Naive thymus-derived CD8-positive, alpha-beta T cell (primary cell): ENCODE measurements at regions not wholly inside any gene's neighbourhood (a gene's known extent, or its start where the extent isn't known, plus 50 kb on each side); places are given as distances from the start of the nearest gene placed in this dataset.

Source experiments
- ATAC-seq, 2 donors: fragments of 150-1000 bp; cut with Tn5 transposase in 1 of 2; sonication (Bioruptor Pico), chemical (Tn5 transposase) in 1 of 2; 1 replicate in 1 of 2; 2 replicates in 1 of 2; pipeline ENCODE4 v1.10.0; 2021; ENCODE audit warnings: mild to moderate bottlenecking in 2 of 2, moderate library complexity in 2 of 2
- POLR2A ChIA-PET: fragments of 350-600 bp; sonication (Branson Sonifier 250); formaldehyde crosslinking; loops from one replicate; lab custom pipeline; 2021; ENCODE audit warnings: antibody characterized with exemption; lab: Charles Lee
- DNase-seq, 10 donors: peaks; one replicate each; pipeline versions ENCODE4 v3.0.0 to v3.0.0-alpha.2; 2020 to 2022
- H3K27ac Mint-ChIP-seq, 10 donors: one replicate each; pipeline ENCODE4 v1.8.0; 2020 to 2022; ENCODE audit warnings: mild to moderate bottlenecking in 10 of 10, mixed read lengths in 10 of 10, moderate library complexity in 4 of 10, inconsistent platforms in 1 of 10
- H3K27me3 Mint-ChIP-seq, 5 donors: one replicate each; pipeline ENCODE4 v1.8.0; 2021 to 2022; ENCODE audit warnings: mixed read lengths in 5 of 5
- H3K36me3 Mint-ChIP-seq, 3 donors: one replicate each; pipeline ENCODE4 v1.8.0; 2020 to 2022; ENCODE audit warnings: mixed read lengths in 3 of 3, mild to moderate bottlenecking in 2 of 3, inconsistent platforms in 1 of 3
- H3K4me1 Mint-ChIP-seq, 4 donors: one replicate each; pipeline ENCODE4 v1.8.0; 2021 to 2022; ENCODE audit warnings: mixed read lengths in 4 of 4
- H3K4me3 Mint-ChIP-seq, 10 donors: one replicate each; pipeline ENCODE4 v1.8.0; 2020 to 2022; ENCODE audit warnings: mild to moderate bottlenecking in 10 of 10, mixed read lengths in 10 of 10, moderate library complexity in 6 of 10, inconsistent platforms in 1 of 10
- H3K9me3 Mint-ChIP-seq, 9 donors: one replicate each; pipeline ENCODE4 v1.8.0; 2020 to 2022; ENCODE audit warnings: mixed read lengths in 9 of 9, mild to moderate bottlenecking in 3 of 9, inconsistent platforms in 1 of 9, moderate library complexity in 1 of 9

DNA sequence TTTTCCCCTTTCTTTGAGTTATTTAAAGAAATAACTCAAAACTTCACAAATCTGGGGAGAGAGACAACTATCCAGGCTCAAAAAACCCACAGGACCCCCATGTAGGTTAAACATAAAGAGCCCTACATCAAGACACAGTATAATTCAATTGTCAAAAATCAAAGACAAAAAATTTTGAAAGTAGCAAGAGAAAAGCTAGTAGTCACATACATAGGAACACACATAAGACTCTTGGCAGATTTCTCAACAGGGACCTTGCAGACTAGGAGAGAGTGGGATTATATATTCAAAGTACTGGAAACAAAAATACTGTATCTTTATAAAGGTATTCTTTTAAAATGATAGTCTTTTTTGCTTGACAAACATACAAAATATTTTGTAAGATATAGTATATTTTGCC, 296.9 kb downstream of the OSTF1 start:
- Mint-ChIP-seq H3K4me1 (no peaks in the 10 kb centered on the region), H3K9me3 (peaks cover 4 to 40% (median 18%) of the 10 kb centered on the region in 9 donors), H3K27ac (no peak overlapping the region), H3K4me3 (no peak overlapping the region), H3K36me3 (peaks cover 0 to 19% (median 0%) of the 10 kb centered on the region in 3 donors), H3K27me3 (peaks cover 0 to 3% (median 3%) of the 10 kb centered on the region in 5 donors)
- POLR2A ChIA-PET: no interaction called here
- DNase-seq (no peak), ATAC-seq (no peak)

DNA sequence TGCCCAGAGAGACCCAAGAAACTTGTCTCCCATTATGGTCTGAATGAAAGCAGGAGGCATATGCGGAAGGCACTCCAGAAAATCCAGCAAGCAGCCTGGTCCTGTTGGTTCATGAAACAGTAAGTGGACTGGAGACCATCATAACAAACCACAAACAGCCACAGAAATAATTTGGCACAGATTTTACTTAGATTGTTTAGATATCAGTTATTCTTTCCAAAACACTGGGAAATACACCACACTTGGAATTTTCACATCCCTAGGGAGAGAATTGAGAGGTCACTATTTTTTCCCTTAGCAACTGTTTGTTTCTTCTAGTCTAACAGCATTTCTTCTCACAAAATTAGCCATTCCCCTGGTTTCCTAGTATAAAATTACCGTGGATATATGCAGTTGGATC, 300.8 kb downstream of the OSTF1 start:
- POLR2A ChIA-PET: no interaction called here
- peaks cover 0 to 7% (median 3%) of the 10 kb centered on the region in 5 donors for H3K27me3 Mint-ChIP-seq
- no peak overlapping the region for H3K4me3 Mint-ChIP-seq
- H3K36me3 Mint-ChIP-seq: peaks cover 0 to 12% (median 0%) of the 10 kb centered on the region in 3 donors
- no peak for DNase-seq
- ATAC-seq: no peak
- H3K27ac Mint-ChIP-seq: no peak overlapping the region
- peaks cover 2 to 29% (median 13%) of the 10 kb centered on the region in 9 donors for H3K9me3 Mint-ChIP-seq
- no peaks in the 10 kb centered on the region for H3K4me1 Mint-ChIP-seq

DNA sequence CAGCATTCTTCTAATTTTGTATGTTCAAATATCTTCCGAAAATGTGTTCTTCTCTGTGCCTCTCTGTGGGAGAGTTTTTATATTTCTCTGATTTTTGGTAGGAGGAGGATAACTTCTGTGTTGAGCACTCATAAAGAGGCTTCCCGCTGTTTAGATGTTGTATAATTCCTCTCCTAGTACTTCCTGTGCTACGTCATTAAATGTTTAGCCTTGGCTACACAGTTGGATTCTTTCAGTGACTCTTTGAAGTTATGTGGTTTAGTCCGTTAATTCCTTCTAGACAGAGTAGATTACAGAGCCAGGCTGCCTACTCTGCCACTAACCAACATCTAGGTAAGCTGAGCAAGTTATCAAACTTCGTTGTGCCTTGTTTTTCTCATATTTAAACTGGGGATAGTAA, 302.6 kb downstream of the OSTF1 start:
- no peaks in the 10 kb centered on the region for H3K36me3 Mint-ChIP-seq
- H3K27ac Mint-ChIP-seq: no peak overlapping the region
- H3K27me3 Mint-ChIP-seq: peaks cover 0 to 11% (median 3%) of the 10 kb centered on the region in 5 donors
- H3K9me3 Mint-ChIP-seq: peaks cover 0 to 12% (median 6%) of the 10 kb centered on the region in 9 donors
- ATAC-seq: no peak
- H3K4me1 Mint-ChIP-seq: no peaks in the 10 kb centered on the region
- DNase-seq: no peak
- no peak overlapping the region for H3K4me3 Mint-ChIP-seq
- POLR2A ChIA-PET: no interaction called here

DNA sequence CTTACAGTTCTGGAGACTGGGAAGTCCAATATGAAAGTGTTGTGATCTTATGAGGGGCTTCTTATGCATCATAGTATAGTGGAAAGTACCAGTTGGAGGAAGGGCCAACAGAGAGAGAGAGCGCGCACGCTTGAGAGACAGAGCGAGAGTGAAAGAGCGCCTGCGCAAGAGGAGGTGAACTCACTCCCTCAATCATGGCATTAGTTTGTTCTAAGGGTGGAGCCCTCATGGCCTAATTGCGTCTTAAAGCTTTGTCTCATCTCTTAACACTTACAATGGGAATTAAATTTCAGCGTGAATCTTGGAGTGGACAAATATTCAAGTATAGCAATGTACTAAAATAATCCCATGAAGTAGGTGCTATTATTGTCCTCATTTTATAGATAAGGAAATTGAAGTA, 303.2 kb downstream of the OSTF1 start:
- Mint-ChIP-seq H3K27ac (no peak overlapping the region), H3K36me3 (no peaks in the 10 kb centered on the region), H3K27me3 (peaks cover 3 to 16% (median 3%) of the 10 kb centered on the region in 5 donors), H3K9me3 (peaks cover 0 to 7% (median 3%) of the 10 kb centered on the region in 9 donors), H3K4me3 (no peak overlapping the region), H3K4me1 (no peaks in the 10 kb centered on the region)
- no peak for DNase-seq
- POLR2A ChIA-PET: no interaction called here
- ATAC-seq: no peak

DNA sequence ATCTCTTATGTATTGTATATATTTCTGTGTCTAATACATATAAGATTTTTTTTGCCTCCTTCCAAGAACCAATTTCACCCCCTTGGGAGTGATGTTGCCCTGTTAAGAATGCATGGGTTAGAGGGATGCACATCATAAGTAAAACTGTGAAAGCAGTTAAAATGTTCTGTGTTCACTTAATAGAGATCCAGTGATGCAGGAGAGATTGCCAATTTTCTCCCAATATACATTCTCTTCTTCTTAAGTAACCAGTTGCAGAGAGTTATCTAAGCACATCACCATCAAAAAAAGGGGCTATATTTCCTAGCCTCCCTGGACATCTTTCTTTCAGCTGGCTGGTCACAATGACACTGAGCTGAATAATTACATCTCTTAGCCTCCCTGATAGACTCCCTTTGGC, 307.0 kb downstream of the OSTF1 start:
- Mint-ChIP-seq H3K9me3 (peaks cover 0 to 2% (median 0%) of the 10 kb centered on the region in 9 donors), H3K27me3 (peaks cover 0 to 17% (median 3%) of the 10 kb centered on the region in 5 donors), H3K4me3 (no peak overlapping the region), H3K27ac (no peak overlapping the region), H3K4me1 (no peaks in the 10 kb centered on the region), H3K36me3 (no peaks in the 10 kb centered on the region)
- POLR2A ChIA-PET: no interaction called here
- ATAC-seq (no peak), DNase-seq (no peak)

DNA sequence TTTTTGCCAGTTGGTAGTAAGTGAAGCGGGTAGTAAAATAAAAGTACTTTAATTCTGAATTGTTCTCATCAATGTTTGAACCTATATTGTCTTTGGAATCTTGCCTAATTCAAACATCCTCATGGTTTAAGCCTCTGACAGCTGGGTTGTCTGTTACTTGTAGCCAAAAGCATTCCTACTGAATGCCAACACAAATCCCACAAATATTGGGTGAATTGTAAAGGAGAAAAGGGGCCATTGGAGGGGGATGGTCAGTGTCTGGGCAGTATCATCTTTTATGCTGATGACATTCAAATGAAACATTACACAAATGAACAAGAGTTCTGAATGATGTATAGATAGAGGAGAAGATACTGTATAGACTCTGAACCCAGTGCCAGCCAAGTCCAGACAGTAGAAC, 309.5 kb downstream of the OSTF1 start:
- H3K36me3 Mint-ChIP-seq: no peaks in the 10 kb centered on the region
- H3K9me3 Mint-ChIP-seq: peaks cover 0 to 2% (median 0%) of the 10 kb centered on the region in 9 donors
- no peaks in the 10 kb centered on the region for H3K4me1 Mint-ChIP-seq
- peaks cover 0 to 17% (median 3%) of the 10 kb centered on the region in 5 donors for H3K27me3 Mint-ChIP-seq
- POLR2A ChIA-PET: no interaction called here
- H3K4me3 Mint-ChIP-seq: no peak overlapping the region
- DNase-seq (no peak), ATAC-seq (no peak)
- no peak overlapping the region for H3K27ac Mint-ChIP-seq

DNA sequence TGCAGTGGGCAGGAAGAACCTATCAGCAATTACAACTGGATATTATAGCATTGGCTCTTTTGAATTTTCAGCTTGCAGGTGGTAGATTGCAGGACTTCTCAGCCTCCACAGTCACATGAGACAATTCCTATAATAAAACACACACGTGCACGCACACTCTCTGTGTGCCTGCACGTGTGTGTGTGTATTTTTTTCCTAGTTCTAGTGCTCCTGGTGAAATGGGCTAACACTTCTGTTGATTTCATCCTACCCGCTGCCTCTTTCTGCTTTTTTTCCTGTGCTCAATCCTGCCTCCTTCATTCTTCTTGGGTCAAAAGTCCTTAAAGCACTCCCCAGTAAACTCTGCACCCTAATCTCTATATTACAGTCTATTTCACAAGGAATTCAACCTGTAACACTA, 320.1 kb downstream of the OSTF1 start:
- DNase-seq (no peak), ATAC-seq (no peak)
- H3K4me1 Mint-ChIP-seq: no peaks in the 10 kb centered on the region
- peaks cover 6 to 57% (median 18%) of the 10 kb centered on the region in 5 donors for H3K27me3 Mint-ChIP-seq
- no peak overlapping the region for H3K27ac Mint-ChIP-seq
- POLR2A ChIA-PET: no interaction called here
- no peak overlapping the region for H3K4me3 Mint-ChIP-seq
- no peaks in the 10 kb centered on the region for H3K36me3 Mint-ChIP-seq
- no peaks in the 10 kb centered on the region for H3K9me3 Mint-ChIP-seq

DNA sequence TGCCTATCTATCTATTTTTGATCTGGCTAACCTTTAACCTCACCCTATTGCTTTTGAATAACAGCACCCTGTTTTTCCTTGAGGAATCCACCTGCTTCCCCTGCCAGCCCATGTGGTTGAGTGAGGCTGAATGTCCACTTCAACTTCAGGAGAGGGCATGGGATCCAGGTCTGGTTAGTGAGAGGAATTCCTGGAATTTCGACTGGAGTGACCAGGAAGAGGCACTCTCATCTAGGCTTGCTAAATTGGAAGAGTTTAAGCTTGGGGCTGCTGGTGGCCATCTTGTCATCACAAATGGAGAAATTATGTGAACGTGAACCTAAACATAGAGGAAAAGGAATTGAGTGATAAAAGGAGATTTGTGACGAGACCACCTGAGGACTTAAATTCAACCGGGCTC, 322.1 kb downstream of the OSTF1 start:
- peaks cover 6 to 48% (median 30%) of the 10 kb centered on the region in 5 donors for H3K27me3 Mint-ChIP-seq
- H3K4me3 Mint-ChIP-seq: no peak overlapping the region
- H3K36me3 Mint-ChIP-seq: no peaks in the 10 kb centered on the region
- POLR2A ChIA-PET: no interaction called here
- H3K27ac Mint-ChIP-seq: no peak overlapping the region
- no peaks in the 10 kb centered on the region for H3K9me3 Mint-ChIP-seq
- no peak for ATAC-seq
- no peaks in the 10 kb centered on the region for H3K4me1 Mint-ChIP-seq
- DNase-seq: no peak

DNA sequence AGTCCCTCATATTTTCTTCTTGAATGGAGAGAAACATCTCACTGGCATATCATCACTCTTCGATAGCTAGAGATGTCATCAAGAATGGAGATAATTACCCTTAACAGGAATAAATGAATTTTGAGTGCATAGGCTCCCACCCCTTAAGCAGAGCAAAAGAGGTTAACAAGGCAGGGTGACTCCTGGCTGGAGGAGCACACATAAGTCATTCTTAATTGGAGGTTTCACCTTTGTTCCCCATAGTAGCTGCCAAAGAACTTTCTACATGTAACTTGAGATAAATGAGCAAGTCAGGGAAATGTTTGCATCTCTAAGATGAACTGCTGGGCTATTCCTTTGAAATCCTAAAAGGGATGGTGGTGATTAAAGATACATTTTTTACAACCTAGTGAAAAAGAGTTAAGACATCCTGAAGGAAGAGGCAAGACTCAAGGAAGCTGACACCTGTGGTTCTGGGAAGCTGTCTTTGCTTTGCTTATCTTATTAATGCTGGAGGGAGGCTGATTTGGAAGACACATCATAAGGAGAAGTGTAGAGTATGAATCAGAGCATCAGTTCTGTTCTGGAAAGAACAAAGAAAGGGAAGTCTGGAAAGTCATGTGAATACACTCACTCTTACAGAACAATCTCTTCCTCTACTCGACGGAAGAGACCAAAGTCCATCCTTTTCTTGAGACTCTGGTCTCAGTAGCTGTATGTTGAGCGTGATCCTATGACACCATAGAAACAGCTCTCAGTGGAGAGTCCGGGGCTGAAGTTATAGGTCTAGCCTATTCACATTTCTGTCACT, 326.3 kb downstream of the OSTF1 start:
- Mint-ChIP-seq H3K9me3 (no peaks in the 10 kb centered on the region), H3K27me3 (peaks cover 0 to 26% (median 22%) of the 10 kb centered on the region in 5 donors)
- POLR2A ChIA-PET: no interaction called here

DNA sequence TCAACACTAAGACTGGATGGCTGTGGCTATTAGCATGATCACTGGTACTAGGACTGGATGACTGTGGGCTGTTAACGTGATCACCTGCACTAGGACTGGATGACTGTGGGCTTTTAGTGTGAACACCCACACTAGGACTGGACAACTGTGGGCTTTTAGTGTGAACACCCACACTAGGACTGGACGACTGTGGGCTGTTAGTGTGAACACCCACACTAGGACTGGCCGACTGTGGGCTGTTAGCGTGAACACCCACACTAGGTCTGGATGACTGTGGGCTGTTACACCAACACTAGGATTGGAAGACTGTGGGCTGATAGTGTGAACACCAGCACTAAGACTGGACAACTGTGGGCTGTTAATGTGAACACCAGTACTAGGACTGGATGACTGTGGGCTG, 329.2 kb downstream of the OSTF1 start:
- POLR2A ChIA-PET: no interaction called here

More for the DNA sequence above, 326.3 kb downstream of the OSTF1 start:
- Mint-ChIP-seq H3K27ac (no peak overlapping the region), H3K4me3 (no peak overlapping the region), H3K4me1 (no peaks in the 10 kb centered on the region), H3K36me3 (no peaks in the 10 kb centered on the region)
- ATAC-seq (no peak), DNase-seq (no peak)

DNA sequence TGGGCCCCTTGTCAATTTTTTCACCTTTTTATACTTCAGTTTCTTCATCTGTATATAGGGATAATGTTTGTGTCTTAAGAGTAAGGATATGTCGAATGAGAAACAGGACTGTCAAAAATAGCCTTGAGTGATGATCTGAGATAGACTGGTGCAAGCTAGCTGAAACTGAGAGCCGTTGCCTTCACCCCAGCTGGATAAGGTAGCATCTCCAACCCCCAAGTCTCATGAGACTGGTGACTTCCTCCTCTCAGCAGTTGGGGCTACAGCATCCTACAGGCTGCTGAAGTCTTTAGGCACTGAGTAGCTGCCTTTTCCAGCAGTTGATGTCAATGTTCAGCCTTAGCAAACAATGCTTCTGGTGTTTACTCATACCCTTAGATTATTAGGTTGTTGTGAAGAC, 330.2 kb downstream of the OSTF1 start:
- peaks cover 0 to 2% (median 0%) of the 10 kb centered on the region in 4 donors for H3K4me1 Mint-ChIP-seq
- no peak for DNase-seq
- no peak overlapping the region for H3K27ac Mint-ChIP-seq
- H3K36me3 Mint-ChIP-seq: no peaks in the 10 kb centered on the region
- no peak overlapping the region for H3K4me3 Mint-ChIP-seq
- no peak for ATAC-seq
- POLR2A ChIA-PET: no interaction called here
- no peaks in the 10 kb centered on the region for H3K9me3 Mint-ChIP-seq
- peaks cover 0 to 14% (median 9%) of the 10 kb centered on the region in 5 donors for H3K27me3 Mint-ChIP-seq

More for the DNA sequence above, 329.2 kb downstream of the OSTF1 start:
- Mint-ChIP-seq H3K27ac (no peak overlapping the region), H3K4me3 (no peak overlapping the region), H3K4me1 (no peaks in the 10 kb centered on the region), H3K36me3 (no peaks in the 10 kb centered on the region), H3K9me3 (no peaks in the 10 kb centered on the region), H3K27me3 (peaks cover 0 to 14% (median 10%) of the 10 kb centered on the region in 5 donors)
- DNase-seq (no peak), ATAC-seq (no peak)

DNA sequence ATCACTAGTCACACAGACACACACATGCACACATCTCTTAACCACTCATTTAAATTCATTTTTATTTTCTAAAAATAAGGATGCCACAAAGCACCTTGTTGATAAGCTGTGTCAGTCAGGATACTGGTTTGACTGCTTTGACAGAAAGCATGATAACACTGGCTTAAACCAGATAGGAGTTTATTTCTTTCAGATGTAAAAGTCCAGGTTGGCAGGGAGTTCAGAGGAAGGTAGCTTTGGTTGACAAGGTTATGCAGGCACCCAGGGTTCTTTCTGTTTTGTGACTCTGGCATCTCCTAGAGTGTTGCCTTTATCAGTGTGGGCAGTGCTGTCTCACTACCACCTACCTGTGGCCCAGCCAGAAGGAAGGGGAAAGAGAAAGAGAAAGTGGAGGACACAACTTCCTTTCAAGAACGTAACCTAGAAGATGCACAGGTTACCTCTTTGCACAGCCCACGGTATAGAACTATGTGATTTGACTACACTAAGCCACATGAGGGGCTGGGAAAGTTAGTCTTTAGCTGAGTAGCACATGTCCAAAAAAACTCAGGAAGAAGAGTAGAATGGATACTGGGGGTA, 334.7 kb downstream of the OSTF1 start:
- POLR2A ChIA-PET: no interaction called here
- Mint-ChIP-seq H3K27ac (no peak overlapping the region), H3K4me1 (peaks cover 0 to 2% (median 0%) of the 10 kb centered on the region in 4 donors), H3K36me3 (no peaks in the 10 kb centered on the region), H3K4me3 (peak overlapping the region in 1 of 10 donors; percentile 31), H3K27me3 (peaks cover 0 to 22% (median 3%) of the 10 kb centered on the region in 5 donors), H3K9me3 (no peaks in the 10 kb centered on the region)
- ATAC-seq (no peak), DNase-seq (no peak)
